ENCODE measurements at regions not wholly inside any gene's neighbourhood (a gene's known extent, or its start where the extent isn't known, plus 50 kb on each side); places are given as distances from the start of the nearest gene placed in this dataset.

DNA sequence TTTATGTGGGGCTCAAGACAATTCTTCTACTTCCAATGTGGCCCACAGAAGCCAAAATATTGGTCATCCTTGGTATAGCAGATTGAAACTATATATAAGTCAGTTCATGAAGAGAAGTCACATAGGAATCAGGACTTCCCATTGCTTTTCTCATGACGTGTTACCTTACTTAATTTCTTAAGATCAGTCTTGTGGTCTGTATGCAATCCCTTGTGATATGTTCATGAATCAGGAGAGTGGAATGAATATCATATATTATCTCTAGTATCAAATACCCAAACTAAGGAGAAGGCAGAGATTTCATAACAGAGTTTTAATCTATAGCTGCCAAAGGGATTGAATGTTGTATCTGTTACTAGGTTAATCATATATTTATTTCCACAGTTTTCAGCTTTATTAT, 1390.4 kb downstream of the SUCLG1 start:
- H3K4me3 ChIP-seq, result no peak overlapping the region
- WGBS, 10 experiments, result 0 to 100% (median 100%) methylated on average over 1 of the region's 1 CpG; no CpG with 5 or more reads in 3 of the 10 experiments
- in situ Hi-C loops (cut with MboI; ENCODE audit: low pct_unique_long_range_greater_than_20kb in 2 of 9, low sequenced_read_pairs in 9 of 9, unreplicated experiment in 9 of 9), result no loop called here
- peaks cover 0 to 5% of the 10 kb centered on the region in 2 donors for H3K4me1 ChIP-seq (replicated peaks in 1 of 2)
- ATAC-seq (replicated peaks in 6 of 8), result no peak
- H3K27ac ChIP-seq, result no peak overlapping the region

- no peak for ATAC-seq (replicated peaks in 6 of 8)
- Histone ChIP-seq H3K4me3 (no peak overlapping the region), H3K4me1 (replicated peaks in 1 of 2) (peaks cover 0 to 5% of the 10 kb centered on the region in 2 donors), H3K27ac (no peak overlapping the region)
- 0 to 30% (median 11%) methylated on average over 1 of the region's 1 CpG; no CpG with 5 or more reads in 2 of the 10 experiments for WGBS, 10 experiments
- in situ Hi-C loops (cut with MboI; ENCODE audit: low pct_unique_long_range_greater_than_20kb in 2 of 9, low sequenced_read_pairs in 9 of 9, unreplicated experiment in 9 of 9), result no loop called here
Measured at GRCh38 chr2:83067947-83068346, 1391.1 kb downstream of the SUCLG1 start.

- 11 to 100% (median 25%) methylated on average over 1 of the region's 1 CpG; no CpG with 5 or more reads in 3 of the 10 experiments for WGBS, 10 experiments
- in situ Hi-C loops (cut with MboI; ENCODE audit: low pct_unique_long_range_greater_than_20kb in 2 of 9, low sequenced_read_pairs in 9 of 9, unreplicated experiment in 9 of 9), result no loop called here
- ATAC-seq (replicated peaks in 6 of 8), result no peak
- H3K27ac ChIP-seq, result no peak overlapping the region
- no peaks in the 10 kb centered on the region for H3K4me1 ChIP-seq (replicated peaks in 1 of 2)
- H3K4me3 ChIP-seq, result no peak overlapping the region
Measured at GRCh38 chr2:83063933-83064332, 1395.1 kb downstream of the SUCLG1 start.

- Histone ChIP-seq H3K4me3 (no peak overlapping the region), H3K27ac (no peak overlapping the region), H3K4me1 (replicated peaks in 1 of 2) (no peaks in the 10 kb centered on the region)
- 29 to 100% (median 88%) methylated on average over 3 to 5 of the region's 5 CpGs for WGBS, 10 experiments
- in situ Hi-C loops (cut with MboI; ENCODE audit: low pct_unique_long_range_greater_than_20kb in 2 of 9, low sequenced_read_pairs in 9 of 9, unreplicated experiment in 9 of 9), result no loop called here
- ATAC-seq (replicated peaks in 6 of 8), result no peak
Measured at GRCh38 chr2:83063511-83063910, 1395.6 kb downstream of the SUCLG1 start.

DNA sequence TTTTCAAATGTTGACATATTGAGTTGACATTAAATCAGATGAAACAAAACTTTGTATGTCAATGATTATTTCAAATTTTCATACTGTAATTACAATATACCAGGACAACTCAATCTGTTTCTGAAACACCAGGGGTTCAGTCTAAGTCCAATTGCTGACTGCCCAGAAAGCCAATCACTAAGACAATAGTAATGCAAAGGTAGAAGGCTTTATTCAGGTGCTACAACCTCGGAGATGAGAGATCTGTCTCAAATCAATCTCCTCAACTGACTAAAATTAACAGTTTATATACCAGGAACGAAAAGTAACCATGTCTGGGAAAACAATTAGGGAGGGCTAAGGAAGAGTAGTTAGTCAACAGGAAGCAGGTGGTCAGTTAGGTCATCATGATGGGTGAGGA, 1400.4 kb downstream of the SUCLG1 start:
- no peaks in the 10 kb centered on the region for H3K4me1 ChIP-seq (replicated peaks in 1 of 2)
- no peak overlapping the region for H3K4me3 ChIP-seq
- no peak for ATAC-seq (replicated peaks in 6 of 8)
- no peak overlapping the region for H3K27ac ChIP-seq
- WGBS, 10 experiments, result 0 to 80% (median 50%) methylated on average over 1 to 2 of the region's 2 CpGs; no CpG with 5 or more reads in 1 of the 10 experiments
- in situ Hi-C loops (cut with MboI; ENCODE audit: low pct_unique_long_range_greater_than_20kb in 2 of 9, low sequenced_read_pairs in 9 of 9, unreplicated experiment in 9 of 9), result no loop called here

GRCh38 chr2:83055376-83056010, 1403.6 kb downstream of the SUCLG1 start:
- ATAC-seq (replicated peaks in 6 of 8), result peak in 6 of 8 experiments; percentile 68 to 90 (median 84)
- H3K4me3 ChIP-seq, result no peak overlapping the region
- H3K4me1 ChIP-seq (replicated peaks in 1 of 2), result no peaks in the 10 kb centered on the region
- no peak overlapping the region for H3K27ac ChIP-seq
- 0 to 82% (median 6%) methylated on average over 1 of the region's 1 CpG; no CpG with 5 or more reads in 2 of the 10 experiments for WGBS, 10 experiments
- in situ Hi-C loops (cut with MboI; ENCODE audit: low pct_unique_long_range_greater_than_20kb in 2 of 9, low sequenced_read_pairs in 9 of 9, unreplicated experiment in 9 of 9), result no loop called here

- Histone ChIP-seq H3K4me3 (no peak overlapping the region), H3K4me1 (replicated peaks in 1 of 2) (no peaks in the 10 kb centered on the region), H3K27ac (no peak overlapping the region)
- in situ Hi-C loops (cut with MboI; ENCODE audit: low pct_unique_long_range_greater_than_20kb in 2 of 9, low sequenced_read_pairs in 9 of 9, unreplicated experiment in 9 of 9), result no loop called here
- ATAC-seq (replicated peaks in 6 of 8), result no peak
- 11 to 100% (median 93%) methylated on average over 1 to 2 of the region's 2 CpGs; no CpG with 5 or more reads in 1 of the 10 experiments for WGBS, 10 experiments
Measured at GRCh38 chr2:83054751-83055150, 1404.3 kb downstream of the SUCLG1 start.

- in situ Hi-C loops (cut with MboI; ENCODE audit: low pct_unique_long_range_greater_than_20kb in 2 of 9, low sequenced_read_pairs in 9 of 9, unreplicated experiment in 9 of 9), result no loop called here
- 39 to 95% (median 88%) methylated on average over 3 to 6 of the region's 6 CpGs; no CpG with 5 or more reads in 1 of the 10 experiments for WGBS, 10 experiments
- Histone ChIP-seq H3K4me3 (no peak overlapping the region), H3K4me1 (replicated peaks in 1 of 2) (no peaks in the 10 kb centered on the region), H3K27ac (no peak overlapping the region)
- ATAC-seq (replicated peaks in 6 of 8), result no peak
Measured at GRCh38 chr2:83051538-83052170, 1407.4 kb downstream of the SUCLG1 start.

GRCh38 chr2:83042053-83042452, 1417.0 kb downstream of the SUCLG1 start:
- in situ Hi-C loops (cut with MboI; ENCODE audit: low pct_unique_long_range_greater_than_20kb in 2 of 9, low sequenced_read_pairs in 9 of 9, unreplicated experiment in 9 of 9), result no loop called here
- ATAC-seq (replicated peaks in 6 of 8), result no peak
- H3K27ac ChIP-seq, result no peak overlapping the region
- H3K4me1 ChIP-seq (replicated peaks in 1 of 2), result peaks cover 0 to 8% of the 10 kb centered on the region in 2 donors
- 17 to 93% (median 58%) methylated on average over 1 of the region's 1 CpG; no CpG with 5 or more reads in 3 of the 10 experiments for WGBS, 10 experiments
- no peak overlapping the region for H3K4me3 ChIP-seq

DNA sequence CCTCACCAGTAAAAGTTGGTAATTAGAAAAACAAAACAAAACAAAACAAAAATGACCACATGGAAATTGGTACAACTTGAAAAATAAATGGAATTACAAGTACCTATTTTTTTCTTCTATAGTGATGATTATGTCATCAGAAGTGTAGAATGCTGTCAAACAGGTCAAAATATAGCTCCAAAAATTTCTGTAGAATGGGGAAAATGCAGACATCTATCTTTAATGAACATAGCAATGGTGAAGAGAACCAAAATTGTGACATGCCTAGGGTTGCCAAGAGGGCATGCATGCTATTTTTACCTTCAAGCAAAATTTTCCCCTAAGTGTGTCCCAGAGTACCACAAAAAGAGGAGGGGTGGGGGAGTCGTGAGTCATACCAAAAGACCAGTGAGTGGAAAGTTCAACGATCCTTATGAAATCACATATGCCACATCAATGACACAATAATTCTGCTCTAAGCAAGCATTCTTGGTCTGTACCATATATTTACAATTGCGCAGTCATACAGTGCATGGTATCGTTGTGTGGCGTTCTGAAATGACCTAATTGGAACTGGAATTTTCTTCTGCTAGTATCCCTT, 1436.4 kb downstream of the SUCLG1 start:
- H3K27ac ChIP-seq, result no peak overlapping the region
- H3K4me3 ChIP-seq, result no peak overlapping the region
- in situ Hi-C loops (cut with MboI; ENCODE audit: low pct_unique_long_range_greater_than_20kb in 2 of 9, low sequenced_read_pairs in 9 of 9, unreplicated experiment in 9 of 9), result no loop called here
- ATAC-seq (replicated peaks in 6 of 8), result no peak
- 0 to 100% (median 80%) methylated on average over 2 to 5 of the region's 5 CpGs for WGBS, 10 experiments
- no peaks in the 10 kb centered on the region for H3K4me1 ChIP-seq (replicated peaks in 1 of 2)

DNA sequence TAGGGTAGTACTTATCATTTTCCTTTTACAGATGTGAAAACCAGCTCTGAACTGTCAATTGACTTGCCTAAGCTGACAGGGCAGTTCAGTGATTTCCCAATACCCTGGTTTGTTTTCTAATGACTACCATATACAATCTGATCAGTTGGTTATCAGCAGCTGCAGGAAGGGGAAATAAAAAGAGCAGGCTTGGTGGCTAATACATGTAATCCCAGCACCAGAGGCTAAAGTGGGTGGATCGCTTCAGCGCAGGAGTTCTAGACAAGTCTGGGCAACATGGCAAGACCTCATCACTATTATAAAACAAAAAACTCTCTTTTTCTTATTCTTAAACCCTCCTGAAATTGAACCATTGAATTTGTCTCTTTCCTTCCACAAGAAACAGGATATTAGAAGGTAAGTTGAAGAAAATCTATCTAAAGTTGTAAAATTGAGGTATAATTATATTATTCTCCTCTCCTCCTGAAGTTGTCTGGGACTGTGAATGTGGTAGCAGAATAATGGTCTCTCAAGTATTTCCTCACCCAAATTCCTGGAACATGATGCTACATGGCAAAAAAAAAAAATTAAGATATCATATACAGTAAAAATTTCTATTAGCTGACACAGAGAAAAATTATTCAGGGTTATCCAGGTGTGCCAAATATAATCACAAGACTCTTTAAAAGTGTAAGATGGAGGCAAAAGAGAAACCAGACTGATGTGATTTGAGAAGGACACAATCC, 1441.6 kb downstream of the SUCLG1 start:
- Histone ChIP-seq H3K27ac (no peak overlapping the region), H3K4me3 (no peak overlapping the region), H3K4me1 (replicated peaks in 1 of 2) (no peaks in the 10 kb centered on the region)
- in situ Hi-C loops (cut with MboI; ENCODE audit: low pct_unique_long_range_greater_than_20kb in 2 of 9, low sequenced_read_pairs in 9 of 9, unreplicated experiment in 9 of 9), result no loop called here
- 0 to 100% (median 100%) methylated on average over 1 to 2 of the region's 2 CpGs; no CpG with 5 or more reads in 3 of the 10 experiments for WGBS, 10 experiments
- ATAC-seq (replicated peaks in 6 of 8), result no peak

DNA sequence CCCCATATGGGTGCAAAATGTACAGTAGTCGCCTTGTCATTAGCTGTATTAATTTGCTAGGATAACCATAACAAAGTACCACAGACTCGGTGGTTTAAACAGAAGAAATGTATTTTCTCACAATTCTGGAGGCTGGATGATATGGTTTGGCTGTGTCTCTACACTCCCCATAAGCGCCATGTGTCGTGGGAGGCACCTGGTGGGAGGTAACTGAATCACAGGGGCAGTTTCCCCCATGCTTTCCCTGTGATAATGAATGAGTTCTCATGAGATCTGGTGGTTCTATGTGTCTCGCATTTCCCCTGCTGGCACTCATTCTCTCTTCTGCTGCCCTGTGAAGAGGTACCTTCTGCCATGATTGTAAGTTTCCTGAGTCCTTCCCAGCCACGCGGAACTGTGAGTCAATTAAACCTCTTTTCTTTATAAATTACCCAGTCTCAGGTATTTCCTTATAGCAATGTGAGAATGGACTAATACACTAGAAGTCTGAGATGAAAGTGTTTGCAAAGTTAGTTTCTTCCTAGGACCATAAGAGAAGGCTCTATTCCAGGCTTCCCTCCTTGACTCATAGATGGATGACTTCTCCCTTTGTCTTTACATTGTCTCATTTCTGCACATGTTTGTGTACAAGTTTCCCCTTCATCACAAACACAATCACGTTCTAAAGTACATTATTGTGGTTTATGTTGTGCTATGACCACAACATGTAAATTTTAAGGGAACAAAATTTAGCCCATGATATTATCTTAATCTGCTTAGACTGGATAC, 1442.6 kb downstream of the SUCLG1 start:
- Histone ChIP-seq H3K27ac (no peak overlapping the region), H3K4me1 (replicated peaks in 1 of 2) (no peaks in the 10 kb centered on the region), H3K4me3 (no peak overlapping the region)
- WGBS, 10 experiments, result 20 to 95% (median 86%) methylated on average over 1 to 6 of the region's 8 CpGs; no CpG with 5 or more reads in 1 of the 10 experiments
- in situ Hi-C loops (cut with MboI; ENCODE audit: low pct_unique_long_range_greater_than_20kb in 2 of 9, low sequenced_read_pairs in 9 of 9, unreplicated experiment in 9 of 9), result no loop called here
- no peak for ATAC-seq (replicated peaks in 6 of 8)

All from motor neuron (in vitro differentiated cells).